ENCODE measurements at regions not wholly inside any gene's neighbourhood (a gene's known extent, or its start where the extent isn't known, plus 50 kb on each side); places are given as distances from the start of the nearest gene placed in this dataset.

DNA sequence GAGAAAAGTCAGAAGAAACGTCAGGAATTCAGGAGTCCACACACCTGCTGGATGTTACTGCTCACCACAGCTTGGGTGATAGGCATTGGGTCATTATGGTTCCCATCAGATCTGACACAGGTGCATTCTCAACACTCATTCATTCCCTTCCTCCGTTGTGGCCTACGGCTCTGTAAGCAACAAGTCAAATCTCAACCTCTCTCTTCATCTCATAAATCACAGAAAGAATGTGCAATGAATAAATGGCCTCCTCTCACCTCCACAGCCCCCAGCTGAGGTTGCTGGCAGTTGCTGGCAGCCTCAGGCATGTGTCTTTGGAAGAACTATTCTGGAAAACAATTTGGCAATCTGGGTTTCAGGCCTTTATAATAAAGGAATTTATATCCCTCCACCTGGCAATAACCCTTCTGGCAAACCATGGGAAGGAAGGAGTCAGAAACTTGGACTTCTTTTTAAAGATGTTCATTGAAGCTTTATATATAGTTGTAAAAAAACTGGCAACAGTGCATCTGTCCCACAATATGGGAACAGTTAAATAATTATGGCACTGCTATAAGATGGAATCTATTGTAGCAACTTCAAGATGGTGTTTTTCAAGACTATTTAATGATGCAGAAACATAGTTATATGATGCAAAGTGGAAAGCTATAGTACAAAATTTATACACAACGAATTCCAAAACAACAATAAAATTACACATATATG, 175.4 kb downstream of the ANAPC1 start:
- TF ChIP-seq, protein P1, sequence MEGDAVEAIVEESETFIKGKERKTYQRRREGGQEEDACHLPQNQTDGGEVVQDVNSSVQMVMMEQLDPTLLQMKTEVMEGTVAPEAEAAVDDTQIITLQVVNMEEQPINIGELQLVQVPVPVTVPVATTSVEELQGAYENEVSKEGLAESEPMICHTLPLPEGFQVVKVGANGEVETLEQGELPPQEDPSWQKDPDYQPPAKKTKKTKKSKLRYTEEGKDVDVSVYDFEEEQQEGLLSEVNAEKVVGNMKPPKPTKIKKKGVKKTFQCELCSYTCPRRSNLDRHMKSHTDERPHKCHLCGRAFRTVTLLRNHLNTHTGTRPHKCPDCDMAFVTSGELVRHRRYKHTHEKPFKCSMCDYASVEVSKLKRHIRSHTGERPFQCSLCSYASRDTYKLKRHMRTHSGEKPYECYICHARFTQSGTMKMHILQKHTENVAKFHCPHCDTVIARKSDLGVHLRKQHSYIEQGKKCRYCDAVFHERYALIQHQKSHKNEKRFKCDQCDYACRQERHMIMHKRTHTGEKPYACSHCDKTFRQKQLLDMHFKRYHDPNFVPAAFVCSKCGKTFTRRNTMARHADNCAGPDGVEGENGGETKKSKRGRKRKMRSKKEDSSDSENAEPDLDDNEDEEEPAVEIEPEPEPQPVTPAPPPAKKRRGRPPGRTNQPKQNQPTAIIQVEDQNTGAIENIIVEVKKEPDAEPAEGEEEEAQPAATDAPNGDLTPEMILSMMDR (conservative IDR thresholded peaks at IDR 0.05; ENCODE audit: low read depth, low read length): no peak
- H3K4me3 ChIP-seq (ENCODE audit: low read depth, low read length): no peak overlapping the region
- DNase-seq (ENCODE audit: low read depth): no peak

- TF ChIP-seq, protein P1 (conservative IDR thresholded peaks at IDR 0.05; ENCODE audit: low read depth, low read length): no peak
- H3K4me3 ChIP-seq (ENCODE audit: low read depth, low read length): no peak overlapping the region
- DNase-seq (ENCODE audit: low read depth): no peak
These were observed 174.7 kb downstream of the ANAPC1 start for GRCh38 chr2:111709321-111709720.

DNA sequence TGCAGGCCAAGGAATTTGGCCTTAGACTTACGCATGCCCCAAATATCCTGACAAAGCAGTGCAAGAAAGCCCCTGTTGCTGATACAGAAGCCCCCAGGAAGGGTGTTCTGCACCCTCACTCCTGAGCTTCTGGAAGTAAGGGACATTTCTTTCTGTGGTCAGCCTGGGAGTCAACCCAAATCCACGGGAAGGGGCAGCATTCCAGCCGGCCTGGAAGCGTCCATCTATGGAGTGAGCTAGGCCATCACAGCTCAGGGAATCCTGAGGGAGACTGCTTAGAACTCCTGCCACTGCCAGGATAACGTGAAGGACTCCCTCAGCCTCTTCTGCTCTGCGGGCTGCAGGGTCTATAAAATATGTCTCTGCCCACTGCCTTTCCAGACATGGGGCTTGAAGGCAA, 173.9 kb downstream of the ANAPC1 start:
- TF ChIP-seq, protein P1 (conservative IDR thresholded peaks at IDR 0.05; ENCODE audit: low read depth, low read length): no peak
- no peak for DNase-seq (ENCODE audit: low read depth)
- H3K4me3 ChIP-seq (ENCODE audit: low read depth, low read length): no peak overlapping the region

DNA sequence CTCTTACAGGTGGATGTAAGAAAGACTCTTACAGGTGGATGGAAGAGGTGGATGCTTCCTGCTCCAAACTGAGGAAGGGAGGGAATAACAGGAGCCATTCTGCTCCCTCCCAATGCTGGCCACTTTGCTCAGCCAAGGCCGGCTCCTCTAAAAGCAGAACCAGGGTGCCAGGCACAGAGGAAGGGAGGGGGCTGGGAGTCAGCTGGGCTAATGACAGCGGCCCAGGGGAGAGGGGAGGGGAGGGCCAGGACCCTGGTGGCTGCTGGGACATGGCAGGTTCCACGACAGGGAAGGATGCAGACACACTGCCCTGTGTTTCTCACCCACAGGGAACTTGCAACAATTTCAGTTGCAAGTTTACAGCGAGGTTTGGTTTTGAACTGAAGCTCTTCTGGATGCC, 173.4 kb downstream of the ANAPC1 start:
- TF ChIP-seq, protein P1 (conservative IDR thresholded peaks at IDR 0.05; ENCODE audit: low read depth, low read length): no peak
- DNase-seq (ENCODE audit: low read depth): no peak
- H3K4me3 ChIP-seq (ENCODE audit: low read depth, low read length): no peak overlapping the region

DNA sequence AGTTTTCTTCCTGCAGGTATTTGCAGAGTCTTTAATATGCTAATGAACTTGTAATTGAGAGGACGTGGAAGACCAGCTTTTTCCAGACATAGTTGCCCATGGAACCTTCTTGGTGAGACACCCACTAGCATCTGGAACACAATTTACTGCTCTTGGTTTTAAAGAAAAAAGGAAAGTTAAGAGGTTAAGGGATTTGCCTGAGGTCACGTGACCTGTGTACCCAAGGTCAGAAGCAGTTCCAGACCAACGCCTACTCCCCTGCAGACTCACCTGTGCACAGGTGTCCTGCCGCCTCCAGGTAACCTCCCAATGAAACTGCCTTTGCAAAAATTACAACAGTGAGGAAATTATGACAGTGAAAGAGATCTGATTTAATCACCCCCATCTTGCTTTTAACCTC, 172.7 kb downstream of the ANAPC1 start:
- TF ChIP-seq, protein P1 (conservative IDR thresholded peaks at IDR 0.05; ENCODE audit: low read depth, low read length): no peak
- H3K4me3 ChIP-seq (ENCODE audit: low read depth, low read length): no peak overlapping the region
- DNase-seq (ENCODE audit: low read depth): no peak

DNA sequence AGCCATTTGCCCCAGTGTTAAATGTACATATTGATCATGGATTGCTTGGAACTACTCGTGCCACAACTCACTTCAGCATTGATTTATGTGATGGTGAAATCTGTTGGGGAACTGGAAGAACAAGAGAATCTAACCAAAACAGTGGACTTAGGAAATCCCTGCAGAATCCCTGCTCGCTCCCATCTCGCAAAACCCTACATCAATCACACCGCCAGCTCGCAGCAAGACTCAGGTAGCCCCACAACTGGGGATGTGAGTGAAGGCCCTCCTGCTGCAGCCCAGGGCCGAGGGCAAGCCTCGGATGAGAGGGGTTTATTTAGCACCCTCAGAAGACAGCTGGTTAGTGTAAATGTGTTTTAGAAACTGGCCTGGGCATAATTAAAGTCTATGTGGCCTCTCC, 171.6 kb downstream of the ANAPC1 start:
- TF ChIP-seq, protein P1 (conservative IDR thresholded peaks at IDR 0.05; ENCODE audit: low read depth, low read length): no peak
- H3K4me3 ChIP-seq (ENCODE audit: low read depth, low read length): no peak overlapping the region
- DNase-seq (ENCODE audit: low read depth): no peak

DNA sequence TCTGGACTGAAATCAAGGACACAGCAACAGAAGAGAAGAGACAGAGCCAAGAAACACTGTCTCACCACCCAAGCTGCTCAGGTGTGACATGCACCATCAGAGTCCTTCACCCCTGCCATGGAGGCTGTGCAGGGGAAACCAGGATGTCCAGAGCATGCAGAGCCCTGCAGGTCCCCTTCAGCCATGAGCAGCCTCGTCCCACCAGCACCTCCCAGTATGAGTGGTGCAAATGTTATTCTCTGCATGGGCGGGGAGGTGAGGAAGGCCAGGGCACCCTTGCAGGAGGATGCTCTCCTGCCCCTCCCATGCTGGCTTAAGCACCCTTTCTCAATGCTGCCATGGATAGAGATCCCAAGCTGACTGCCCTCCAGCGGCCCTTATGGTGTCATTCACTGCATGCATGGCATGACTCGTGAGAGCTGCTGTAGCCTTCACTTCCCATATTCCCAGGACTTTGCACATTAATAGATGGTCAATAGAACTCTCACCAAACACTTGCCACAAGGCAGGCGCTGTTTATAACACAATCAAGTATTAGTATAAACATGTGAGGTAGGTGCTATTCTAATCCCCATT, 171.0 kb downstream of the ANAPC1 start:
- no peak overlapping the region for H3K4me3 ChIP-seq (ENCODE audit: low read depth, low read length)
- TF ChIP-seq, protein P1 (conservative IDR thresholded peaks at IDR 0.05; ENCODE audit: low read depth, low read length): no peak
- DNase-seq (ENCODE audit: low read depth): no peak

All from epithelial cell of proximal tubule (primary cell).